NCI-H460 (cell line): ENCODE measurements at regions not wholly inside any gene's neighbourhood (a gene's known extent, or its start where the extent isn't known, plus 50 kb on each side); places are given as distances from the start of the nearest gene placed in this dataset.

ENCODE experiments used
- DNase-seq: peaks from one replicate; pipeline ENCODE4 v3.0.0-alpha.2; 2016; ENCODE audit warnings: low read depth; ENCODE audit errors: extremely low read depth
- small RNA-seq, 2 experiments: library from RNA; depleted of rRNA; stranded (forward); fragments of <200 nt; gene quantifications; one replicate each; pipeline ENCODE3, GENCODE V24; 2014

- DNase-seq: no peak
These were observed 73.1 kb upstream of the TTC14 start for GRCh38 chr3:180528843-180529242.

DNA sequence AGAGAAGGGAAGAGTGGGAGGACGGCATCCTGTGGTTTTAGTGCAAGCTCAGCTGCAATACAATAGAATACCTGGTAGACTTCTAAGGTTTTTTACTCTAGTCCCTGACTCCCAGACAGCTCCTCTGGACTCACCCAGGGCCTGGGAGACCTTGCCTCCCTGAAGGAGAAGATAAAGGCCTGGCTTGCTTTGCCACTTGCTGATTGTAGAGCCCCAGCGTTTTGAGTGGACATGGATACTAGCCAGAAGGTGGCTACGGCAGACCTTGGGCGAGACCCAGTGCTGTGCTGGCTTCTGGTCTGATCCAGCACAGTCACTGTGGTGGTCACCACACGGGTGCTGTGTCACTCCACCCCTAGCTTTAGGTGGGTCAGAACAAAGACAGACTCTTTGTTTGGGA is 72.2 kb upstream of the TTC14 start:
- no peak for DNase-seq

GRCh38 chr3:180530276-180530675 is 71.7 kb upstream of the TTC14 start:
- no peak for DNase-seq

GRCh38 chr3:180531303-180532278 is 70.4 kb upstream of the TTC14 start:
- DNase-seq: no peak

DNA sequence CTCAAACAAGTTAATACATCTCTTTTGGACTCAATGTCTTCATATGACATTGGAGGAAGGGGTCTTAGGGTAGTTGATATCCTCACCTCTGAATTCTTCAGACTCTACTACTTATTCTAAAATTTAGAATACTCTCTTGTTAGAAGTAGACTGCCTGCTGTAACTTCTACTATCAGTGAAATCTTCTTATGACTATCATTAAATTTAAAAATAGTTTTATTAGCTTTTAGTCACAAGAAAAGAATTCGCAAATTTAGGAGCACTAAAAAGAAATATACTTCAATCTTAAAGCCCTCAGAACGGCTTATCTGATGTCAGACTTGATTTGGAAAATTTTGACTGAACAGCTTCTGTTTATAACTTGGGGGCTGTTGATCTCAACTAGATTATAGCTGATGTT is 67.1 kb upstream of the TTC14 start:
- DNase-seq: no peak

DNA sequence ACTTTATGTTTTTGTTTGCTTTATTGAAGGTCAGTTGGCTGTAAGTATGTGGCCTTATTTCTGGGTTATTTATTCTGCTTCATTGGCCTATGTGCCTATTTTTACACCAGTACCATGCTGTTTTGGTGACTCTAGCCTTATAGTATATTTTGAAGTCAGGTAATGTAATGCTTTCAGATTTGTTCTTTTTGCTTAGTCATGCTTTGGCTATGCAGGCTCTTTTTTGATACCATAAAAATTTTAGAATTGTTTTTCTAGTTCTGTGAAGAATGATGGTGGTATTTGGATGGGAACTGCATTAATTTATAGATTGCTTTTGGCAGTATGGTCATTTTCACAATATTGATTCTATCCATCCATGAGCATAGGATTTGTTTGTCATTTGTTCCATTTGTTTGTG is 63.5 kb upstream of the TTC14 start:
- DNase-seq: no peak

DNA sequence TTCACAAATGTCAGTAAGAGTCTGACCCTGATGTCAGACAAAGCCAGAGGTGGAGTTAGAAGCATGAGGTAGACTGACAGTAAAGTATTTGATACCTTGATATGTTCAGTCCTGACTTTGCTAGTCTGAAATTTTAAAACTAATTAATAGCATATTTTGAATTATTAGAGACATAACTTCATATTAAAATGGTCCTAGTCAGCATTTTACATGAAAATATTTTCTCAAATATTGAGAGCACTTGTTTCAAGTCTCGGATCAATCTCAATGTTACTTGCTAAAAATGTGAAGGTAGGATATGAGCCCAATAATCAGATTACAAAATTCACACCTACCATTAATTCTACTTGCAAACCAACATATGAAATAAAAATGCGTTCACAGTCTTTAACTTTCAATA is 58.1 kb upstream of the TTC14 start:
- no peak for DNase-seq

DNA sequence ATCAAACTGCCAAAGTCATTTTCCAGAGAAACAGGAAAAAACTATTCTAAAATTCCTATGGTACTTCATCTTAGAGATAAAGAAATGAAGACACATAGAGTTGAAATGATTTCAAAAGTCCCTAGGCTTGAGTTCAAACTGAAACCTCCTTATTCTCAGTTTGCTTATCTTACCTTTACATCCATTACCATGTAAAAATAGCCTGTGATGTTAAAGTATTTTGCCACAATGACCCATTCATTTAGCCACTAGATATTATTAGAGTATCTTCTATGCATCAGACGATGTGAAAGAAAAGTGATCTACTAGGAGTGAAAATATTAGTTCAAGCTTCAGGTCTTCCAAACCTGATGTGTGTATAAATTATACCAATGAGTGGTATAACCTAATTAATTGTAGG is 55.1 kb upstream of the TTC14 start:
- DNase-seq: no peak

- DNase-seq: no peak
These were observed 53.9 kb upstream of the TTC14 start for GRCh38 chr3:180548050-180548449.

Small RNAs in the stretch of these regions (small RNA-seq; reads per million reads assigned to genes)
- 0 reads per million in 2 experiments for gene AC134503.1
- gene RF00096: 0 to 0.17 reads per million in 2 experiments
- gene RNA5SP149: 0.02 to 0.12 reads per million in 2 experiments
